Karpas-422 (cell line): ENCODE measurements at regions not wholly inside any gene's neighbourhood (a gene's known extent, or its start where the extent isn't known, plus 50 kb on each side); places are given as distances from the start of the nearest gene placed in this dataset.

ENCODE experiments used
- DNase-seq: peaks from one replicate; pipeline ENCODE4 v3.0.0-alpha.2; 2015
- H2AFZ ChIP-seq: fragments of 200-600 bp; sonication (generic); 2 replicates; pipeline ENCODE4 v1.6.1; 2014; ENCODE audit warnings: antibody characterized with exemption, low read length, mixed read lengths
- H3K27ac ChIP-seq: fragments of 200-600 bp; sonication (generic); 2 replicates; pipeline ENCODE4 v1.5.1; 2014; ENCODE audit warnings: mild to moderate bottlenecking, low read length, moderate library complexity
- H3K27me3 ChIP-seq: fragments of 200-600 bp; sonication (generic); 2 replicates; pipeline ENCODE4 v1.6.1; 2014; ENCODE audit warnings: low read length, mixed read lengths
- H3K36me3 ChIP-seq: fragments of 200-600 bp; sonication (generic); 2 replicates; pipeline ENCODE4 v1.6.1; 2014; ENCODE audit warnings: low read length, mixed read lengths; ENCODE audit not compliant: insufficient read depth
- H3K4me1 ChIP-seq: fragments of 200-600 bp; sonication (generic); 2 replicates; pipeline ENCODE4 v1.6.1; 2014; ENCODE audit warnings: mild to moderate bottlenecking, low read length, mixed read lengths
- H3K4me2 ChIP-seq: fragments of 200-600 bp; sonication (generic); 2 replicates; pipeline ENCODE4 v1.6.1; 2014; ENCODE audit warnings: low read length, low read depth, mild to moderate bottlenecking; ENCODE audit not compliant: poor library complexity, severe bottlenecking
- H3K4me3 ChIP-seq: fragments of 200-600 bp; sonication (generic); 2 replicates; pipeline ENCODE4 v1.5.1; 2014; ENCODE audit warnings: mild to moderate bottlenecking, antibody characterized with exemption, low read length, mixed read lengths
- H3K79me2 ChIP-seq: fragments of 200-600 bp; sonication (generic); 2 replicates; pipeline ENCODE4 v1.6.1; 2014; ENCODE audit warnings: mild to moderate bottlenecking, low read length, mixed read lengths
- H3K9ac ChIP-seq: fragments of 200-600 bp; sonication (generic); 2 replicates; pipeline ENCODE4 v1.6.0; 2014; ENCODE audit warnings: low read length
- H3K9me2 ChIP-seq: fragments of 200-600 bp; sonication (generic), shearing (Covaris generic); replicated peaks from 2 replicates; pipeline ENCODE4 v1.6.0; 2014; ENCODE audit warnings: mild to moderate bottlenecking, low read length, moderate library complexity; ENCODE audit not compliant: insufficient read depth
- H3K9me3 ChIP-seq: fragments of 300-700, 200-600 bp; sonication (generic); 2 replicates; pipeline ENCODE4 v1.6.1; 2014; ENCODE audit warnings: low read length, mixed read lengths
- H4K20me1 ChIP-seq: fragments of 200-600 bp; sonication (generic); 2 replicates; pipeline ENCODE4 v1.6.1; 2014; ENCODE audit warnings: mild to moderate bottlenecking, antibody characterized with exemption, low read length, low read depth; ENCODE audit not compliant: insufficient read depth

DNA sequence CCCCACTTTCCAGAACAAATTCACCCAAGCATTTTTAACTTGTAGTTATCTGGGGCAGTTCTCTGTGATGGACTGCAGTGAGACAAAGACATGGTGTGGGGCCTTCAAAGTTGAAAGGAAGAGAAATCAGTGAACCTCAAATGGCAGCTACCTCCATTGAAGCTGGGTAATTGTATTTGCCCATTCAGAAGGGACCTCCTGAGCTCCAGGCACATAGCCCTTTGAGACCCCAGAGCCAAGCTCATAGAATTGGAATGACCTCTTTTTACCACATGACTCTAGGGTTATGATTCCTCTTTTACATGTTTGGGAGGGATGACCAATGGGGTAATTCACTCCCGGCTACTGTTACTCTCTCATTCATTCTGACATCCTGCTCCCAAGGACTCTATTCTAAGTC, 368.4 kb upstream of the ITGA1 start:
- no peak overlapping the region for H3K27ac ChIP-seq
- H4K20me1 ChIP-seq, result no peaks in the 10 kb centered on the region
- no peak overlapping the region for H3K9ac ChIP-seq
- H3K4me3 ChIP-seq, result no peak overlapping the region
- H3K36me3 ChIP-seq, result no peaks in the 10 kb centered on the region
- no peaks in the 10 kb centered on the region for H3K9me2 ChIP-seq
- H3K4me2 ChIP-seq, result no peak overlapping the region
- H3K79me2 ChIP-seq, result no peaks in the 10 kb centered on the region
- H2AFZ ChIP-seq, result no peak overlapping the region
- no peak for DNase-seq
- H3K4me1 ChIP-seq, result no peaks in the 10 kb centered on the region
- H3K27me3 ChIP-seq, result no peaks in the 10 kb centered on the region
- H3K9me3 ChIP-seq, result no peaks in the 10 kb centered on the region

DNA sequence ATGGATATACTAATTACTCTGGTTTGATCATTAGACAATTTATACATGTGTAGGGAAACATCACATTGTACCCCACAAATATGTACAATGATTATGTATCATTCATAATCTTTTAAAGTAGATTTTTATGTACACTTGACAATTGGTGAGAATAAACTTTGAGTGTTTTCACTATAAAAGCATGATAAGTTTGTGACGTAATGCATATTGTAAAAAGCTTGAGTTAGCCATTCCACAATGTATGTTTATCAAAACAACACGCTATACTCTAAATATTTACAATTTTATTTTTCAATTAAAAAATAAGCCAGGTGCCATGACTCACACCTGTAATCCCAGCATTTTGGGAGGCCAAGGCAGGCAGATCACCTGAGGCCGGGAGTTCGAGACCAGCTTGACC, 360.1 kb upstream of the ITGA1 start:
- H3K79me2 ChIP-seq, result no peaks in the 10 kb centered on the region
- no peaks in the 10 kb centered on the region for H3K36me3 ChIP-seq
- H4K20me1 ChIP-seq, result no peaks in the 10 kb centered on the region
- no peak overlapping the region for H3K27ac ChIP-seq
- no peaks in the 10 kb centered on the region for H3K9me3 ChIP-seq
- H2AFZ ChIP-seq, result no peak overlapping the region
- H3K4me1 ChIP-seq, result no peaks in the 10 kb centered on the region
- no peak overlapping the region for H3K9ac ChIP-seq
- no peak for DNase-seq
- no peaks in the 10 kb centered on the region for H3K27me3 ChIP-seq
- H3K9me2 ChIP-seq, result no peaks in the 10 kb centered on the region
- H3K4me2 ChIP-seq, result no peak overlapping the region
- no peak overlapping the region for H3K4me3 ChIP-seq

DNA sequence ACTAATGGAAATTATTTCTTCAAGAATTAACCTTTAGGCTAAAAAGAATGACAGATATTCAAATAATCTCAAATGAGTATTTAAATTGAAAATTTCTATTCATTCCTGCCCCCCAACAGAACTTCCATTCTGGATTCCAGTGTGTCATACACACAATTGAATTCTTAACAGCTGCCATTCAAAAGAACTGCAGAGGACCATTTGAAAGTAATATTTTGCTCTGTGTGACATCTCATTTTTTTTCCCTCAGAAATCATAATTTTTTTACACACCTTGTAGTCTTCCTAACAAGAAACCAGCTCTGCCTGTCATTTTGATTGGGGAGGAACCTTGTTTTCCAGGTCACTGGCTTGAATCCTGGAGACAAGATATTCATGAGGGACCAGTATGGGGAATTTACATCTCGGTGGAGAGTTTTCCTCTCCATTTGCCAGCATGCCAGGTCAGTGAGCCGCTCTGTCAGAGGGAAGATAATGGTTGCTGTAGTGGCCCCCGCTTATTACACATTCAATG, 358.7 kb upstream of the ITGA1 start:
- H3K4me3 ChIP-seq, result no peak overlapping the region
- H3K36me3 ChIP-seq, result no peaks in the 10 kb centered on the region
- no peak overlapping the region for H2AFZ ChIP-seq
- no peaks in the 10 kb centered on the region for H3K9me3 ChIP-seq
- no peaks in the 10 kb centered on the region for H3K4me1 ChIP-seq
- no peak overlapping the region for H3K4me2 ChIP-seq
- no peak overlapping the region for H3K9ac ChIP-seq
- no peaks in the 10 kb centered on the region for H3K27me3 ChIP-seq
- H3K9me2 ChIP-seq, result no peaks in the 10 kb centered on the region
- DNase-seq, result no peak
- no peaks in the 10 kb centered on the region for H3K79me2 ChIP-seq
- H4K20me1 ChIP-seq, result no peaks in the 10 kb centered on the region
- H3K27ac ChIP-seq, result no peak overlapping the region

DNA sequence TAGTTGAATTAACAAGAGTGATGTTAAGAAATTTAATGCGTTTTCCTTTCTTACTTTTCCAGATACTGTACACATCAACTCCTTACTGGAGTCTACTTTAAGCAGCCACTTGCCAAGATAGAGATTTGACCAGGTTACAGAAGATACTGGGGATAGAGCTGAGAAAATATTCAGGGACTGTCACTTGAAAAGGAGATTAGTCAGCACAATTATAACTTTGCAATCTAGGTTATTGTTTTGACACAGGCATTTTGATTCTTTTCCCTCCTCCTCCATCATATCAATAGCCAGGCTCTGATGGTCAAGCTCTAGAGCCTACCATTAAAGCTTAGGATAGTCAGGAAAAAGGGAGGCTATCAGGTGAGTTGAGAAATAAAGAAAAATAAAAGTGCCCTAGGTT, 345.9 kb upstream of the ITGA1 start:
- Histone ChIP-seq H3K9me3 (no peaks in the 10 kb centered on the region), H4K20me1 (no peaks in the 10 kb centered on the region), H3K27me3 (no peaks in the 10 kb centered on the region), H3K9ac (no peak overlapping the region), H3K4me3 (no peak overlapping the region), H3K4me1 (no peaks in the 10 kb centered on the region), H2AFZ (no peak overlapping the region), H3K36me3 (no peaks in the 10 kb centered on the region), H3K79me2 (no peaks in the 10 kb centered on the region), H3K9me2 (no peaks in the 10 kb centered on the region), H3K4me2 (no peak overlapping the region), H3K27ac (no peak overlapping the region)
- no peak for DNase-seq

DNA sequence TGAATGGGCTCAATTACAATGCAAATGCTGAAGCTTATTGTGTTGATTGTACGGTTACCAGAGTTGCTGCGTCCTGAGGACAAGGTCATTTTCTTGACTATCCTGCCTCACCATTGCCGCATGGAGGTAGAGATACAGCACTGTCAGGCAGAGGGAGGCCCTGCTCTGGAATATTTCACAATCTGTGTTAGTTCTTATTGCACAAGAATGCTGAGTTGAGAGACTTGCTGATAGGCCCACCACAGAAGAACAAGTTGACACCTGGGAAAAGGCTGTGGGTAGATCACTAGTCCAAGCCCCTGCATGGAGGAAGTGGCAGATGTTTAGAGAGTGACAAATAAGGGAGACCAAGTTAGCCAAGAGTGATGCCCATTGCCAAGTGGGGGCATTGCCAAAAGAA, 344.5 kb upstream of the ITGA1 start:
- Histone ChIP-seq H3K9me3 (no peaks in the 10 kb centered on the region), H3K27ac (no peak overlapping the region), H4K20me1 (no peaks in the 10 kb centered on the region), H3K4me3 (no peak overlapping the region), H3K79me2 (no peaks in the 10 kb centered on the region), H3K27me3 (no peaks in the 10 kb centered on the region), H3K9me2 (no peaks in the 10 kb centered on the region), H3K36me3 (no peaks in the 10 kb centered on the region), H3K4me1 (no peaks in the 10 kb centered on the region), H3K4me2 (no peak overlapping the region), H3K9ac (no peak overlapping the region), H2AFZ (no peak overlapping the region)
- no peak for DNase-seq

DNA sequence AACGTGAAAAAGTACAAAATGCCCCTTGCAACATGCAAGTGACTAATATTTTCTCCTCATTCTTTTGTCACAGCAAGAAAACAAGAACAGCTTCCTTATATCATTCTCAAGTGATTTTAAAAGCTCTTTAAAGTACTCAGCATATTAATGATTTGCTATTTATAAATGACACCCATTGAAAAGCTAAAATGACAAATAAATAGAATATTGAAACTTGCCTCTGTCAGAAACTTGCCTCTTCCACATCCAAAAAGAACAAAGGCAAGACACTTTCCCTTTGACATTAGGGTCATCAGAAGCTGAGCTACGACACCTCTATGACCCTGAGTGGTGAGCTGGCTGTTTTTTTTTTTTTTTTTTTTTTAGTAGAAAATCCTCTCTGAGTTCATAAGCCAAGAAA, 339.6 kb upstream of the ITGA1 start:
- Histone ChIP-seq H3K79me2 (no peaks in the 10 kb centered on the region), H3K4me1 (no peaks in the 10 kb centered on the region), H3K4me2 (no peak overlapping the region), H4K20me1 (no peaks in the 10 kb centered on the region), H3K9me2 (no peaks in the 10 kb centered on the region), H3K9ac (no peak overlapping the region), H3K36me3 (no peaks in the 10 kb centered on the region), H3K9me3 (no peaks in the 10 kb centered on the region), H3K4me3 (no peak overlapping the region), H3K27ac (no peak overlapping the region), H3K27me3 (no peaks in the 10 kb centered on the region), H2AFZ (no peak overlapping the region)
- DNase-seq, result no peak

DNA sequence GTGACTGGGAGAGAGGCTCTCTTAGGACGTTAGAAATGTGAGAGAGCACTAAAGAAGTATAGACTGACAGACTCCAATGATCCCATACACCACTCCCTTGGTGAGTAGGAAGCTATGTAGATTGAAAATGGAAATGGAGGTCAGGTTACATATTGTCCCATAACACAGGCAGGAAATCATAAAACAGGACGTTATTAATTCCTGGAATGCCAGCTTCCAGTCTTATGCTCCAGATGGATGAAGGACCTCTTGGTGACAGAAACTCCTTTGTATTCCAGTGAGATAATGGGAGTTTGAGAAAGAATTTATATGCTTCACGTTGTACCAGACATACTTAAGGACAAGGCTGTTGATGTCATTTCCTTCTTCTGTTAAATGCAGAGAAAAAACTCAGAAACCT, 338.2 kb upstream of the ITGA1 start:
- Histone ChIP-seq H3K9me2 (no peaks in the 10 kb centered on the region), H3K4me2 (no peak overlapping the region), H3K9ac (no peak overlapping the region), H3K27me3 (no peaks in the 10 kb centered on the region), H2AFZ (no peak overlapping the region), H3K79me2 (no peaks in the 10 kb centered on the region), H3K27ac (no peak overlapping the region), H3K4me1 (no peaks in the 10 kb centered on the region), H3K4me3 (no peak overlapping the region), H4K20me1 (no peaks in the 10 kb centered on the region), H3K36me3 (no peaks in the 10 kb centered on the region), H3K9me3 (no peaks in the 10 kb centered on the region)
- DNase-seq, result no peak

DNA sequence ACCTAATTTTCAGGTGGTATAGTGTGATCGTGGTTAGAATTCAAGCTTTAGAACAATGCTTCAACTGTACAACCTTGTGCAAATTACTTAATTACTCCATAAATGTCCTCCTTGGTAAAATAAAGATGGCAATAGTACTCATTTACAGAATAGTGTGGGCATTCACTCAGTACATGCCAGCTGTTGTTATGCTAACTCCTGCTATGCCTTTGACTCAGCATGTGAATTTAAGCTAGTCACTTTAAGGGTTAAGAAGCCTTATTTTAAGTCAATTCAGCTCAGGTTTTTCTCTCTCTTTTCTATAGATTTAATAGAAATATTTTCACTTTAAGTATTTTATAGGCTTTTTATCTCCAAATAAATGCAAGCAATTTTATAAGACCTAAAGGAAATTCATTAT, 335.6 kb upstream of the ITGA1 start:
- H3K4me2 ChIP-seq, result no peak overlapping the region

DNA sequence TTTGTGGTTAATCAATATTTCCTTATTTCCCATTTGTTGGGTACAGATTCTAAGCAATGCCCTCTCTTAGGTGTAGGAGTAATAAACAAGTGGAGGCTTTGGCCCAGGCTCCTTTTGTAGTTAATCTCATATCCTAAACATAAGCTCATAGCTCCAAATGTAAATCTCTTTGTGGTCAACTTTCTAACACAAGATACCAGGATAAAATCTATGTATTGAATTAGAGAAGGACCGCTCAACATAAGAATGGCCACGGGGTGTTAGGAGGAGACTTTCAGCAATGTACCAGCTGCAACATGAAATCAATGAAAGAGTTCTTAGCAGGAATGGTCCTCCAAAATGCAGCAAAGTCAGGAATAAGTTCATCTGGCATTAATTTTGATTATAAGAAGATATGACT, 334.5 kb upstream of the ITGA1 start:
- no peaks in the 10 kb centered on the region for H3K4me1 ChIP-seq
- no peaks in the 10 kb centered on the region for H3K9me3 ChIP-seq
- no peaks in the 10 kb centered on the region for H3K79me2 ChIP-seq
- no peak overlapping the region for H3K9ac ChIP-seq
- no peak overlapping the region for H3K4me2 ChIP-seq
- no peaks in the 10 kb centered on the region for H3K36me3 ChIP-seq
- no peak overlapping the region for H2AFZ ChIP-seq
- no peaks in the 10 kb centered on the region for H3K27me3 ChIP-seq
- no peak for DNase-seq
- H4K20me1 ChIP-seq, result no peaks in the 10 kb centered on the region
- H3K27ac ChIP-seq, result no peak overlapping the region
- no peak overlapping the region for H3K4me3 ChIP-seq
- H3K9me2 ChIP-seq, result no peaks in the 10 kb centered on the region

More for the DNA sequence above, 335.6 kb upstream of the ITGA1 start:
- no peak for DNase-seq
- no peaks in the 10 kb centered on the region for H3K36me3 ChIP-seq
- H3K9ac ChIP-seq, result no peak overlapping the region
- no peaks in the 10 kb centered on the region for H3K27me3 ChIP-seq
- H3K79me2 ChIP-seq, result no peaks in the 10 kb centered on the region
- H3K4me3 ChIP-seq, result no peak overlapping the region
- H4K20me1 ChIP-seq, result no peaks in the 10 kb centered on the region
- H3K27ac ChIP-seq, result no peak overlapping the region
- H2AFZ ChIP-seq, result no peak overlapping the region
- no peaks in the 10 kb centered on the region for H3K9me2 ChIP-seq
- H3K9me3 ChIP-seq, result no peaks in the 10 kb centered on the region
- no peaks in the 10 kb centered on the region for H3K4me1 ChIP-seq
